Left cardiac atrium (tissue), 4 donors: ENCODE measurements at regions not wholly inside any gene's neighbourhood (a gene's known extent, or its start where the extent isn't known, plus 50 kb on each side); places are given as distances from the start of the nearest gene placed in this dataset.

Experiments used
- ATAC-seq, 2 donors: fragments of 200-7000 bp; cut with Tn5 transposase; one replicate each; pipeline ENCODE4 v1.9.1; 2020; ENCODE audit warnings: mild to moderate bottlenecking in 2 of 2, moderate library complexity in 2 of 2
- DNase-seq: peaks from one replicate; pipeline ENCODE4 v3.0.0-alpha.2; 2020
- intact Hi-C, 2 donors: fragments of 100-400 bp; cut with DNase I; formaldehyde crosslinking; loops; one replicate each; pipeline versions ENCODE4 v1.14.1 to v1.15.1; 2022 to 2023
- donor health status: DM: no; HTN: yes; CAD: no.
- donor health status: DM: no; HTN: yes; CAD: no; lungs with severe emphysema.
- donor health status: DM: yes; HTN: yes; CAD: no.
- donor health status: Dilated cardiomyopathy.

DNA sequence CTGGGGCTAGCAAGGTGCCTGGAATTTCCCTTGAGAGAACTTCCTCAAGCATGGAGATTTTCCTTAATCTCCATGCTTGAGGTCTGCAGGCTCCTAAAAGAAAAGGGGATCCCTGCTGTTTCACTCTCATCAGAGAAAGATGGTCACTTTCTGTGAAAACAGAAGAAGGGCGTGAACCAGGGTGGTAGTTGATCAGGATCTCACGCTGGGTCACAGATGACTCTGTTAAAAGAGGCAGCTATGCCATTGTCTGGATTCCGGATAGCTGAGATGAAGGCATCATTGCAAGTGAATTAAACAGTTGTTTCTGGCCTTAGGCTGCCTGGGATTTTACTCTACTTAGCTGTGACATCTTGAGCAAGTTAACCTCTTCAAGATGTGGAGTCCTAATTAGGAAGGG lies 525.9 kb downstream of the TYW1 start:
- intact Hi-C loops: no loop called here
- DNase-seq (no peak), ATAC-seq (no peak)

DNA sequence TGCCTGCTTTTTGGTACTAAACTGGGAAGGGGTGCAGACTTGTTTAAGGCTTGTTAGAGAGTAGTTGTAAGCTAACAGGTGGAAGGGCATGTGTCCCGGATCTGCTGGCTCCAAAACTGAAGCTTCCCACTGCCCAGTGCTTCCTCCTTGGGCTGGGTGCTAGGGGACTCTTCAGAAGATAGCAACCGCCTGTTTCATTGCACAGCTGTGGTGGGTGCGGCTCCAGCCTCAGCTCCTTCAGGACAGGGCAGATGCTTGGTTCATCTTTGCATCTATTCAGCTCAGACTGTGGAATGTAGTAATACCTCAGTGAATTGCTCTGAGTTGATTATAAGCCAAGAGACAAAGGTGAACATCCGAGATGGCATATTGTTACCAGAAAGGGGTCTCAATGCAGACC lies 527.1 kb downstream of the TYW1 start:
- DNase-seq: no peak
- ATAC-seq: no peak
- intact Hi-C loops: no loop called here

DNA sequence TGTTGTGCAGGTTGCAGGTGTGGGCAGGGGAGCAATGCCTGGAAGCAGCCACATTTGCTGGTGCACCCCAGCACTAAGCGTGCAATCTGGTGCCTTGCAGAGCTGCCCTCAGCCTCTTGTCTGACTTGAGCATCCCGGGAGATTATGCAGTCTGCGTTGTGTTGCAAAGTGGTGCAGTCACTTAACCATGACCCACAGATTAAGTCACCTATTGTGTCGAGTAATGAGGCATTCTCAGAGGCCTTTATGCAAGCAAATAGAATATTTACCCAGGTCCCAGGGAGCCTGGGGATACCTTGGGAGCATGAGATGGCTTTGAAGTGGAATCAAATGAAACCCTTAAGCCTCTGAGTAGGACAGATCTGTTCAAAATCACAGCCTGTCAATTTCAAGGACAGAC lies 529.0 kb downstream of the TYW1 start:
- DNase-seq: no peak
- no peak for ATAC-seq
- intact Hi-C loops: no loop called here

DNA sequence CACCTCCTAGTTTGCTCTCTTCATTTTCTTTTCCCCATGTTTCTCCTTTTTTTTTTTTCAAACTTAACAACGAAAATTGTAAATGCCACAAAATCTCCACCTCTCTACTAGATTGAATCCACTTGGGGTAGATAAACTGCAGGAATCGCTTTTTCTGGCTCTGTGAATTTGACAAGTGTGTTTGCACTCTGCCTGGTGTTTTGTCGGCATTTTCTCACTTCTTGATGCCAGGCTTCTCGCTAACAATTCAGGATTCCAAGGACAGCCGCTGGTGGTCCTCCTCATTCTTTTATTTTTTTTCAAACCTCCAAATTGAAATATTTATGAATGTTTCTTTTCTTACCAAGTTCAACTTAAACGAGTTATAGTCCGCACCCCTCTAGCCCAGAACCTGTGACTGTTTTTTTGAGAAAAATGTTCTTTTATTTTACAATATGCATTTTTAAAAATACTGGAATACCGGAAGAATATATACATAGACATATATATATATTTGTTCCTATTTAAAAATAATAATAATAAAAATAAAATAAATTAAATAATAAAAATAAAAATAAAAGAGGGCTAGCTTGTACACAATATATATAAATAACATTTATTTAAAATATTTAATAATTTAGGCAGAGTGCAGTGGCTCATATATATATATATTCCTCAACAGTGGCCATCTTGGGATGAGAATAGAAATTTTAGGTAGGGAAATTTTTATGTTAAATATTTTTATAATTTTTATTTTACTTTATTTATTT lies 538.8 kb downstream of the TYW1 start:
- ATAC-seq: no peak
- intact Hi-C loops: no loop called here
- no peak for DNase-seq

DNA sequence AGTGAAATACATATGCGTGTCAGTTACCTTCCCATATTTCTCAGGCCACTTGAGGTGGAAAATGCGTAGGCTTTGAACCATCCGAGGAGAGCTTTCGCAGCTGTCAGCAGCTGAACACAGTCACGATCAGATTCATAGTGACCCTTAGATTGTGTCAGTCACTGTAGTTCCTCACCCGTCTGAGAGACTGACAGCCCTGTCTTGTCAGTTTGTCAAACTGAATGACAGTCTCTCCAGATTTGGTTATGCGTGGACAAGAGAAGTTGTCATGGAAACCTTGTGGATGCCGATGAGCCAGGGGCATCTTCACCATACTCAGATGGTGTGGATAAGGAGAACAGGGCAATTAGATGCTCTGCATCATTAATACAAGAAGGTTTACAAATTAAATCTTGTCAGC lies 546.3 kb downstream of the TYW1 start:
- intact Hi-C loops: no loop called here
- ATAC-seq (no peak), DNase-seq (no peak)

DNA sequence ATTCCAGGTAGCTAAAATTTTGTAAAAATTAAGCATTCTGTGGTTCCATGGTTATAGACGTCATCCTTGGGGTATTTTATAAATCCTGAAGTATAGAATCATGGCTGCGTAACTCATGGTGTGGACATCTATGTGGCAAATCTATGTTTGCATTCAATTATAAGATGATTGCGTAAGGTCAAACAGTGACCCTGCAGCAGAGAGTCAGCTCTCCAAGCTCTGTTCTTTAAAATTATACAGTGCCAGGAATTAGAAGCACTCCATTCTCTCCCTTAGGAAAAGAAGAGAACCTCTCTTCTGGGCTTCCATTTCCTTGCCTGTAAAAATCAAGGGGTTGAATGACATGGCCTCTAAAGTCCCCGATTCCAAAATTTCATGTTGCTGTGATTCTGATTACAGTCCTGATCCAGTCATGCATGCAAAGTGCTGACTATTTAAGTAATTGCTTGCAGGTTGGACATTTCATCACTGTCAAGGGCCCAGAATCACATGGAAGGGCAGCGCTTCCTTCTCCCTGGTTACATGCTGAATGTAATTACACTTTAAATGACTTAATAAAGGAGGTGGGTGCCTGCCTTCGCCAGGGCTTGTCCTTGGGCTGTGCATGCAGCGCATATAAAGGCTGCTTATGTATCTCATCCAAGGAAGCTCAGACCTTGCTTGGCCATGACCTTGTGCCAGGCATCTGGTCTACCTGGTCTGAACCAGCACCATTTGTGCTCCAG lies 550.7 kb downstream of the TYW1 start:
- DNase-seq (no peak), ATAC-seq (no peak)
- intact Hi-C loops: no loop called here

DNA sequence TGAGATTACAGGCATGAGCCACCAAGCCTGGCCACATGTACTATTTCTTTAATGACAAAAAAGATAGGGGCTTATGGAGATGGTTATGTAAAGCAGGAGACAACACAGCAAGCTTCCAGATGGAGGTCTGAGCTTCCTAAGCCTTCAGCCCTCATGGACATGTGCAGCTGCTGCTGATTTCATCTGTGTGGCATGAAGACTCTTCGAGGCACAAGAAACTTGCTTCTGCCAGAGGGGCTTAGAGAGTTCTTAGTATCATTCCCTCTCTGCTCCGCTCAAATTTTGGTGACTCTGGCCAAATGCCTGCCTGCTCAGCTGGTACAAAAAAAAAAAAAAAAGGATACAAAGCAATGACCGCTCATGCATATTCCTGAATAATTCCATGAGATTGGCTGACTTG lies 552.5 kb downstream of the TYW1 start:
- no peak for ATAC-seq

DNA sequence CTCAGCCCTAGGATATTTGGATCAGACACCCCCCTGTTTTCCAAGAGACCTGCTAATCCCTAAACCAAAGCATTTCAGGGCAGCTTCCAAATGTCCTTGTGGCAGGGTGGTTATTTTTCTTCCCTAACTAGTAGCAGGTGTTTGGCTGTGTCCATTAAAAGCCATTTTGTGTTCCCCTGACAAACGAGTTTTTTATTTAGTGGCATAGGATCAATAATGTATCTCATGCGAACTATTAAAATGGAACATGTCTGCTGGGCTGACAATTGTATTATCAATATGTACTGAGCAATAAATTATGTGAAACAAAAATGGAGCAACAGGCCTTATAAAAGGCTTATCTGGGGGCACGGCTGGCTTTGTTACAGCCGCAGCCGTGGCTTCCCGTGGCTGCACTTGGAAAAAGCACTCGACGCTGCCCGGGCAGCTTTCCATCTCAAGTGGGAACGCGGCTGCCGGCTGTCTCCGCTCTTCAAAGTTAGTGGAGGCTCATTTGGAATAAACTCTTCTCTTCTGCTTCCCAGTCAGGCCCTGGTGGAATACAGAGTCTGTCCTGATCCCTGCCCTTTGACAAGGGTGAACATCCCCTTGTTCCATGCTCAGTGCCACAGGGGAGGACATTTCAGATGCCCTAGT lies 554.3 kb downstream of the TYW1 start:
- intact Hi-C loops: no loop called here
- ATAC-seq: peak; percentile 27 to 44

More for the DNA sequence above, 552.5 kb downstream of the TYW1 start:
- intact Hi-C loops: no loop called here
- no peak for DNase-seq

DNA sequence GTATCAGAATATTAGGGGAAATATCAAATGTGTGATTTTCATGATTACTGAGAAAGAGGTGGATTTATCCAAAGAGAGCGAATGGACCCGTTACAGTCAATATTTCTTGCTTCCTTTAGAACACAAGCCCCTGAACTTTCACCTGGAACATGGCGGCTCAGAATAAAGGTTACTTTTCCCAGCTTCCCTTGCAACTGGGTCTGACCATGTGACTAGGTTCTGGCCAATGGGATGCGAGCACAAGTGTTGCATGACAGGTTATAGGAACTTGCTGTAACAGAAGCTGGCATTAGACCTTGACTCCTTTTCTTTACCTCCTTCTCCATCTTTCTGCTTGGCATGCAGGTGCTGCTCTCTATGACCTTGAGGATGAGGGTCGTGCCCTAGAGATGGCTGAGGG lies 556.1 kb downstream of the TYW1 start:
- intact Hi-C loops: no loop called here
- ATAC-seq: no peak

More for the DNA sequence above, 554.3 kb downstream of the TYW1 start:
- DNase-seq: peak; percentile 19

DNA sequence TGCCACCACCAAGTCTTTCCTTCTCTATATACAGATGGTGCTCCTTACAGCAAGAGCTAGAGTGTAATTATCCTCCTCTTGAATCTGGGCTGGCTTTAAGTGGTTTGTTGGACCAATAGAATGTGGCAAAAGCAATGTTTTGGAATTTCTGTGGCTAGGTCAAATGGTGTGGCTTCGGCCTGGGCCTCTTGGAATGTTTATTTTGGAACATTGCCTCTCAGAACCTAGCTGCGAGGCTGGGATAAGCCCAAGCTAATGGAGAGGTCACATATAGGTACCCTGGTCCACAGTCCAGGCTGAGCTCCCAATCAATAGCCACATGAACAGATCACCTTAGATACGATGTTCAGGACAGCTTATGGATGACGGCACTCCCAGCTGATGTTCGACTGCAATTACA lies 556.7 kb downstream of the TYW1 start:
- ATAC-seq: no peak
- intact Hi-C loops: no loop called here
- no peak for DNase-seq

More for the DNA sequence above, 556.1 kb downstream of the TYW1 start:
- DNase-seq: no peak

DNA sequence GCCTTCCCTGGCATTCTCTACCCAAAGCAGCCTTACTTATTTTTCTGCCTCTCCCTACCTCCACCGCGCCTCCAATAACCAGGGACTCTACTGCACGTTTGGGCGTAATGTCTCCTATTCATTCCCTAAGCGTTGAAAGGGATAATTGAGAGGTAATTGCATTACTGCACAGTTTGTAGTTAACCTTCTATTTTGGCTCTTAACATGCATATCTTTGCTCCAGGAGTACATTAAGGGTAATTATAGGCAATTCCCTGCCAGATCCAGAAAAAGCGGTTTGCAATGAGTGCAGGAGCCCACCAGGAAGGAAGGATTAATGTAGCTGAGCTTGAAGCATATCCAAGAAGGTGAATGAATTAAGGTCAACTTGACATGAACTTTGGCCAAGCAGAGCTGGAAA lies 558.4 kb downstream of the TYW1 start:
- no peak for ATAC-seq
- intact Hi-C loops: no loop called here
- no peak for DNase-seq

DNA sequence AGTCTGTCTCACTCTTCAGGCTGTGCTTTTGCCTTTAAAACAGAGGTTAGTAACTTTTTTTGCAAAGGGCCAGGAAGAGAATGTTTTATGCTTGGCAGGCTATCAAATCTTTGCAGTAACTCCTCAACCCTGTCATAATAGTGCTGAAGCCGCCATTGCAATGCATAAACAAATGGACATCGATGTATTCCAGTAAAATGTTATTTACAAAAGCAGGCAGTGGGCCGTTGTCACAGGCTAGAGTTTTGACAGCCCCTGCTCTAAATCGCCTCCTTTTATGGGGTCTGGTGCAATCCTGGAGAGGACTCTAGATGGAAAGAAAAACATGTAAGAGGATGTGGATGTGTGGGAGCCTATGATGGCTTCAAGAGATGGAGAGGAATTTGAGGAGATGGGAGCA lies 568.3 kb downstream of the TYW1 start:
- intact Hi-C loops: no loop called here
- ATAC-seq: no peak
- DNase-seq: no peak

DNA sequence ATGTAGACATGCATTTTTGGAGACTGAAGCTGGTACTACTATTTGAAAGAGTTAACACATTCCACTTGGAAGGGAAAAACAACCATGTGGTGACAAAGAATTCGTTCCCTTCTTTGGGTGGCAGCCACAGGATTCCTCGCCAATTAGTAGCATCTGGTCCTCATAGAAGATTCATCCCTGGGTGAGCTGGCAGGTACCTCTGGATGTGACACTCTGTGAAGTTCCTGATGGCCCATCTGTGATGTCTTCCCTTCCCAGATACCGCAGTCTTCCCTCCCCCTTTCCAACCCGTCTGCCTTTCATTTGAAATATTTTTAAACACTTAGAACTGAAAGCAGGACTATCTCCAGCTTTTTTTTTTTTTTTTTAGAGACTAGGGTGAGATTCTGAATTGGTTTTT lies 569.5 kb downstream of the TYW1 start:
- intact Hi-C loops: no loop called here
- DNase-seq (no peak), ATAC-seq (no peak)

DNA sequence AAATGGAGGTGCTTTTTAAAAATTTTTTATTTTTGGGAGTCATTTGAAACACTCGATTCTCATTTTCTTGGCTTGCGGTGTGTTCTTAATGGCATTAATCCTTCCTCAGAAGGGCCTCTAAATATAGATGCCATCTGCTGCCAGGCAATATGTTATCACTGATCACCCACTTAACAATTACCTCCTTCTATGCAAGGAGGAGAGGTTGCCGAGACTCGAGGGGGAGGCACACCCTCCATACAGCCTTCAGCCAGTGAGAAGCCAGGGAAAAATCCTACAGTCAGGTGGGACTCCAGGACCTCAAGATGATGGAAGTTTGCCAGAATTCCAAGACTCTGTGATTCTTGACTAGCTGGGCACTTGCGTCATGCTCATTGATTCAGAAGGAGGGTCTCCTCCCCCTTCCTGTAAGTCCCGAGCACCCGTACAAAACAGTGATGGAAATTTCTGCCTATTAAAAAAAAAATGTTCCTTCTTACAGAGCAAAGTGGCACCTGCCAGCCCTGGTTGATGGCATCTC lies 574.5 kb downstream of the TYW1 start:
- DNase-seq (no peak), ATAC-seq (no peak)
- intact Hi-C loops: no loop called here

DNA sequence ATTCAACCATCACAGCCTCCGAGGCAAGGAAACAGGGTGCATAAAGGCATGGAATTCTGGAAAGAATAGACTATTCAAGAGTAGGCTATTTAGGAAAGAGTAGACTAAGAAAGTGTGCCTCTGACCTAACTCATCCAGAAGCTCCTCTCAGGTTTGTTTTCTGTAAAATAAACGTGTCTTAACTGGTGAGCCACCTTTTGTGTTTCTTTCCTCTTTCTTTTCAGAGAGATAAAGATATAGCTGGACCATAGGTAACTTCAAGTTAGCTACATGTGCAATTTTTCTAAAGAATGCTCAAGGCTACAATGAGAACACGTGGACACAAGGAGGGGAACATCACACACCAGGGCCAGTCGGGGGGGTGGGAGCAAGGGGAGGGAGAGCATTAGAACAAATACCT lies 577.0 kb downstream of the TYW1 start:
- no peak for DNase-seq
- no peak for ATAC-seq
- intact Hi-C loops: no loop called here

DNA sequence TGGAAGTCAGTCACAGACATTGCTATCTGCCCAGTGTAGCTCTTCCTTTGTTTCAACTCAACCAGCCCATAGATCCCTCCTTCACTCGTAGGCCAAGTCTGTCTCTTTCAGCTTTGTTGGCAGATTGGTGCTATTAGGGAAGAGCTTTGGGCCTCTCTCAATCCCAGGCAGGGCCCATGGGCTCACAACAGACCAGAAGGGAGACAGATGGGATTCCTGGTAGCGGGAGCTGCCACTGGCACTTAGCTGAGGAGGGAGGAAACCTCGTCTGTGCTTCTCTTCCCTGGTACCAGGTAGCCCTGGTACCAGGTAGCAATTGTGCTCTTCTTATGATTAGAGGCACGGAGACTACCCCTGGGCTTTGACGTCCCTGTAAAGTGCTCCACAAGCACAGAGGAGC lies 592.0 kb downstream of the TYW1 start:
- no peak for DNase-seq
- no peak for ATAC-seq
- intact Hi-C loops: no loop called here

DNA sequence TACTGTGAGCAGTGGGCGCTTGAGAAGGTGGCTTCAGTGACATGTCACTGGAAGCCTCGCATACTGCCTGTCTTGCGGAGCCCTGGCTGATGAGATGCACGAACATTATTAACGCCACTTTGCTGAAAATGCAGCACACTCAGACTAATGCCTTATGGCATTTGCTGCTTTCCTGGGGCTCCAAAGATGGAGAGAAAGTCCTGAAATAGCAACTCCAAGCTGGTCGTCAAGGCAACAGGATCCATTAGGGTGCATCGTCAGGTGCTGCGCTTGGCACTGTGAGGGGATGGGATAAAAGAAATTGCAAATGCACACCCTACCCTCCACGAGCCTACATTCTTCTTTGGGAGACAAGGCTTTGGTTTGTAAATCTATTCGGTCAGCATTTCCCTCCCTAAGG lies 592.5 kb downstream of the TYW1 start:
- intact Hi-C loops: no loop called here
- DNase-seq (no peak), ATAC-seq (no peak)

DNA sequence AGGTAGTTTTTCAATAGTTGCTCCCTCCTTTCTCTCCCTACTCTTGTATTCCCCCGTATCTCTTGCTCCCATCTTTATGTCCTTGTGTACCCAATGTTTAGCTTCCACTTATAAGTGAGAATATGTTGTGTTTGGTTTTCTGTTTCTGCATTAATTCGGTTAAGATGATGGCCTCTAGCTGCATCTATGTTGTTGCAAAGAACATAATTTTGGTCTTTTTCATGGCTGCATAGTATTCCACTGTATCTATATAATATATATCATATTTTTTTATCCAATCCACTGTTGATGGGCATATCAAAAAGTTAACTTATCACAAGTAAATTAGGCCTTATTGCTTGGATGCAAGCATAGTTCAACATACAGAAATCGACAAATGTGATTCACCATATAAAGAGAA lies 594.0 kb downstream of the TYW1 start:
- ATAC-seq: no peak
- intact Hi-C loops: no loop called here
- no peak for DNase-seq

DNA sequence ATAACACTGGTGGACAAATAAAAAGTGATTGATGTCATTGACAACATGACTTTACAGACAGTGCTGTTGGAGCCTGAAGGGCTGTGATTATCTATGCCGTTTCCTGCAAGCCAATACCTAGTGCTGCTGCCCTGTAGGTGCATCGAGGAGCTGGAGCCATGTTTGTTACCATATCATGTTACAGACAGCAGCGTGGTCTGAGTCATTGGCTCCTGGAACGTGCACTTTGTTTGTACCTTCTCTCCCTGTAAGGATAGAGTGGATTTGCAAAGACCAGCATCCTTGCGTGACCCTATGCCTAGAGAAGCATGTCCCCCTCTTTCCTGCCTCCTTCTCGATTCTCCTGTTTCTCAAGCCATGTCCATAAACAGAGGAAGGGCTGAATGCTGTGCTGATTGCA lies 597.2 kb downstream of the TYW1 start:
- intact Hi-C loops: no loop called here
- DNase-seq: no peak
- no peak for ATAC-seq

DNA sequence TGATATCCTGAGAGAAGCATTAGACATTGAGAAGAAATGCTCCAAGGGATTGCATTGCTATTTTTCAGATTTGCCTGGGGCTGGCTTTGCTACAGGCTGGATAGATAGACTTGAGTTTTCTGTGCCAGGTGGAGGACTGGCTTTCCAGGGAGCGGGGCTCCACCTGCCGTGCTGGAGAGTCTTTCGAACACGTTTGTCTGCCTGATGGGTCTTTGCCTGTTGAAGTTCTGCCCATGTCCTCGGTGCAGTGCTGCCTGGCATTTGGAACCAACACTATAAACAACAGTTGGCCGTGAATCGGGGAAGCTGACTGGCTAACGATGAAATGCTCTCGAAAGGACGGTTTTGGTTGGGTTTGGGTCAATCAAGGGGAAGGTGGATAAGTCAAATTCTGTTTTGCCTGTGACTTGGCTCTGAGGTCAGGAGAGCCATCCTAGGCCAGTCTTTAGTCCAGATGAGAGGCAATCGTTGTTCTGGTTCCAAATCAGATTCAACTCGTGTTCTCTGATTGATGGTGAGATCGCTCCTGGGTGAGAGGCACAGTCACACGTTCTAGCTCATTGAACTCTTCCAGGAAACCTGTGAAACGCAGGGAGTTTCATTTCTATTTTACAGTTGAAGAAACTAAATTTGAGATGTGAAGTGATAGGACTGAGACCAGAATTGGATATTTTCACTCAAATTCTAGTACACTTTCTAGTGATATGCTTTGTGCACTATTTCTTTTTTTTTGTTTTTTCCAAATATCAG lies 599.0 kb downstream of the TYW1 start:
- ATAC-seq: no peak
- intact Hi-C loops: no loop called here
- DNase-seq: no peak
